DMS153 treated with DMSO at 0.1 percent for 48 hours (cell line): ENCODE measurements at regions not wholly inside any gene's neighbourhood (a gene's known extent, or its start where the extent isn't known, plus 50 kb on each side); places are given as distances from the start of the nearest gene placed in this dataset.

ENCODE experiments used
- DNase-seq: peaks from one replicate; lab custom pipeline; 2025; ENCODE audit not compliant: unreplicated experiment; lab: John Stamatoyannopoulos, UW

DNA sequence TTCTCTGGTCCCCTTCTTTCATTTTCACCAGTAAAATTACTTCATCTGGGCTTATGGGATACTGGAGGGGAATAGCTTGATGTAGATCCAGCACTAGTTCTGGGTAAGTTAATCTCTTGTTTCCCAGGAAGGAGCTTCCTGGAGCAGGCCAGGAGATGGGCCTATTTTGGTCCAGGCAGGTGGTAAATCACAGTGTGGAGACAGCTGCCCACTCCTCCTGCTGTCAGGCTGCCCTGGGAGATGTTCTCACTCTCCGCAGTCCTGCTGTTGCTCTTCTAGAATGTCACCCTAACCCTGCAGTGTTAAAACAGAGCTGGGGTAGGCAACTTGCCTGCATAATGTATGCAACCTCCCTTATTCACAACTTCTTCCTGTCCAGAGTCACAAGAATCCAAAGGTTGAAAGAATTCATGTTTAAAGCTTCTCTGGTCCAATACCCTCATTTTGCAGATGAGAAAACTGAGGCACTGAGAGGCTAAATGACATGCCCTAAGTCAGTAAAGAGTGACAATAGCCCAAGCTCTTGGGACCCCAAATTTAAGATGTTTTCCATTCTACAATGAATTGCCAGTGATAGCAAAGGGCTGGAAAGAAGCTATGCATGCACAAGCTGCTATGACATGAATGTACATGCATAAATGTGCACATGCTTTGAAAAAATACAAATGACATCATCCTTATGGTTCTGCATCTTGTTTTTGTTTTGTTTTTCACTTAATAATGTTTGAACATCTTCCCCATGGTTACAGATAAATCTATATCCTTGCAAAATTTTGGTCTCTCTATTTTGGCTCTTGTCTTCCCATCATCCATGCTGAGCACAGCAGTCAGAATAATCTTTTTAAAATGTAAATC is 71.8 kb upstream of the ADRA1B start:
- no peak for DNase-seq

DNA sequence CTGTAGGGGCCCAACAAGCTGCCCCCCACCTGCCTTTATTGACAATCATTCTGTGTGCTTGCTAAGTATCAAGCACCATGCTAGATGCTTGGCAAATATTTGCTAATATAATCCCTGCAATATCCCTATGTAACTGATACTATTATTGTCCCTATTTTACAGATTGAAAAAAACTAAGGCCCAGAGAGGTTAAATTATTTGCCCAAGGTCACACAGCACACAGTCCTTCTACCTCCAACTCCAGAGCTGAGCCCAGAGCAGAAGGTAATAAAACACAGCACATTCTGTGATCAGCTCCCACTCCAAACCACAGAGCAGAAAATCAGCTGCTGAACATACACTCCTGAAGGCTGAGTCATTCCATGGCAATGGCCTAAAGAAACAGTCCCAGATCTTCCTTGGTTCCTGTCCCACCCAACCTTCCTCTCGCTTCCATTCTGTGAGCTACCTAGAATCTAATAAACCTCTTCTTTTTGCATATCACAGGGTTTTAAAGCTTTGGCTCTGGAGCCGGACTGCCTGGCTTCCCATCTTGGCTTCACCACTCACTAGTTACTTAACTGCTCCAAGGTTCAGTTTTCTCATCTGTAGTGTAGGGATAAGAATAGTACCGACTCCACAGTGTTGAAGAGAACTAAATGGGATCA is 66.7 kb upstream of the ADRA1B start:
- no peak for DNase-seq

GRCh38 chr5:159850160-159850559 is 66.1 kb upstream of the ADRA1B start:
- DNase-seq = no peak

GRCh38 chr5:159851053-159851452 is 65.2 kb upstream of the ADRA1B start:
- no peak for DNase-seq

- DNase-seq = no peak
Measured at GRCh38 chr5:159854916-159855315, 61.4 kb upstream of the ADRA1B start.

DNA sequence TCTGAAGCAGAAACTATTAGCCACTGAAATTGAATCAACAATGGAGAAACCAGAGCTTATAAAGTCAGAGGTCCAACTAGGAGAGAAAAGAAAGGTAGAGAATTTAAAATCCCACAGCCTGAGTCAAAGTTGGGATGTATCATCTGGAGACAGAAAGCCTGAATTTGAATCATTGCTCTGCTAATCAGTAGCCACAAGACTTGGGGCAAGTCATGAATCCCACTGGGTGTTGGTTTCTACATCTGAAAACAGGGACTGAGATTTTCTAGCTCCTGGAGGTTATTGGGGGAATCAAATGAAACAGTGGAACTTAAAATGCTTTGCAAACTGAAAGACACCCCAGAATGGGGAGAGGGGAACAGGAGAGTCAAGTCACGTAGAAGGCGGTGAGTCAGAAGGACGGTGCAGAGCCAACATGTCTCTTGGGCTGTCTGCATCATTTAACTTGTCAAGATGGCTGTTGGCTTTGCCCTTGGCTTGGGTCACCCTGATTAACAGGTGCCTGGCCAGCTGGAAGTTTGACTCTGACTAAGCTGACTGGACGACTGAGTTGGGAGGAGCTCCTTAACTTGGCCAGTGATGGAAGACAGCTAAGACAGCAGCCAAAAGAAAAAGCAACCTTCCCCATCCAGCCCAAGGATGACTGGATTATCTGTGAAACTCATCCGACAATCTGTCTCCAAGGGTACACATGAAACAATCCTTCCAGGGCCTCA is 60.6 kb upstream of the ADRA1B start:
- DNase-seq = no peak

DNA sequence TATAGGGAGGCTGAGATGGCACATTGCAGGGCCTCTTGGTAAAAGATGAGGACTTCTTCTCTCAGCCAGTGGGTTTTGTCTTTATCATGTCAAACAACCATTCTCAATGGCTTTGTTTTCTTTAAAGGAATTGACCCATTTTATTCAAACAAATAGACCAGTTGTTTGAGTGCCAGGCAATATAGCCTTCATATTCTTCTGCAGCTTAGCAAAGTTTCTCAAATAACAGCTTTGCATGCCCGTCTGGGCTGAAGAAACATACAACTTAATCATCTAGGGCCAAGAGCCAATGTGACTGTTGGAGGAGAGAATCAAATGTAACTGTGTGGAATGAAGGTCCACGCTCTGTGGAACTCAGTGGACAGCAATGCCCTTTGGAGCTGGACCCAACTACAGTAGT is 57.4 kb upstream of the ADRA1B start:
- no peak for DNase-seq

DNA sequence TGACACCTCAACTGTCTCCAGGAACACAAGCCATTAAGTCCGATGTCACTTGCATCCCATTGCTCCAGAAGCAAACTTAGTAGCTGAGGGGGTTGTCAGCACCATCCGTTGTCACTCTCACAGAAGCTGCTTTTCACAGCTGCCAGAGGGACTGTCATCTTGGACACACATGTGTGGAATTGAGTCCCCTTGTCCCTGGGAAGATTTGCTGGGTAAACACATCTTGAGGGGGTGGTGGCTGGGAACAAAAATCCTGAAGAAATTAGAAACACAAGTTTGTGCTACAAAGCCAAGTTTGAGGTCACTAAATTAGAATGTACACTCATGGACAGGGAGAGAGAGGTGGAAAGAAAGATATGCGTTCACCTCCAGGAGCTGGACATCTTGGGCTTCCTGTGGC is 55.2 kb upstream of the ADRA1B start:
- no peak for DNase-seq

- DNase-seq = no peak
Measured at GRCh38 chr5:159864885-159865691, 51.2 kb upstream of the ADRA1B start.

- no peak for DNase-seq
Measured at GRCh38 chr5:159866093-159866492, 50.2 kb upstream of the ADRA1B start.
